Epithelial cell of proximal tubule (primary cell): ENCODE measurements at regions not wholly inside any gene's neighbourhood (a gene's known extent, or its start where the extent isn't known, plus 50 kb on each side); places are given as distances from the start of the nearest gene placed in this dataset.
A peak's percentile ranks its signal among the peaks of the same experiment; 100 is the strongest.

Experiments used
- DNase-seq: peaks from one replicate; pipeline ENCODE4 v3.0.0-alpha.2; 2011; ENCODE audit warnings: low read depth
- H3K4me3 ChIP-seq: 2 replicates; pipeline ENCODE4 v1.5.1; 2011; ENCODE audit warnings: low read depth, mild to moderate bottlenecking, low read length
- CTCF ChIP-seq: conservative IDR thresholded peaks from 2 replicates; pipeline ENCODE4 v1.5.1; 2012; ENCODE audit warnings: low read depth, mild to moderate bottlenecking, low read length

DNA sequence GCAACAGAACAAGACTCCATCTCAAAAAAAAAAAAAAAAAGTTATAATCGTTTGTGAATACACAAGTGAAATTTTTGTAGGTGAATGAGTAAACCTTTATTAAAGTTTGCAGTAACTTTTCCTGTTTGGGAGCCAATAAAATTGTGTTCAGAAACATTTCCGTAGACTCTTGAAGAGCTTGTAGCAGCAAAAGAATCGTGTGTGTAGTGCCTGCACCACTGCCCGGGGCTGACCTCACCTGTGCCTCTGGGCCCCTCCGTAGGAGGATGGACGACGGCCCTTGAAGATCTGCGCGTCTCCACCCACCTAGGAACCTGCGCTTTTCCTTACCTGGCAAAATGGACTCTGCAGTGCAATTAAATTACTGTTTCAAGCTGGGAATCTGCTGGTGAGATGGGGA is 366.0 kb downstream of the THBS2 start:
- no peak for DNase-seq
- no peak for TF ChIP-seq CTCF
- H3K4me3 ChIP-seq = no peak overlapping the region

- no peak for TF ChIP-seq CTCF
- no peak for DNase-seq
- H3K4me3 ChIP-seq = no peak overlapping the region
These were observed 366.7 kb downstream of the THBS2 start for GRCh38 chr6:168886964-168887363.

DNA sequence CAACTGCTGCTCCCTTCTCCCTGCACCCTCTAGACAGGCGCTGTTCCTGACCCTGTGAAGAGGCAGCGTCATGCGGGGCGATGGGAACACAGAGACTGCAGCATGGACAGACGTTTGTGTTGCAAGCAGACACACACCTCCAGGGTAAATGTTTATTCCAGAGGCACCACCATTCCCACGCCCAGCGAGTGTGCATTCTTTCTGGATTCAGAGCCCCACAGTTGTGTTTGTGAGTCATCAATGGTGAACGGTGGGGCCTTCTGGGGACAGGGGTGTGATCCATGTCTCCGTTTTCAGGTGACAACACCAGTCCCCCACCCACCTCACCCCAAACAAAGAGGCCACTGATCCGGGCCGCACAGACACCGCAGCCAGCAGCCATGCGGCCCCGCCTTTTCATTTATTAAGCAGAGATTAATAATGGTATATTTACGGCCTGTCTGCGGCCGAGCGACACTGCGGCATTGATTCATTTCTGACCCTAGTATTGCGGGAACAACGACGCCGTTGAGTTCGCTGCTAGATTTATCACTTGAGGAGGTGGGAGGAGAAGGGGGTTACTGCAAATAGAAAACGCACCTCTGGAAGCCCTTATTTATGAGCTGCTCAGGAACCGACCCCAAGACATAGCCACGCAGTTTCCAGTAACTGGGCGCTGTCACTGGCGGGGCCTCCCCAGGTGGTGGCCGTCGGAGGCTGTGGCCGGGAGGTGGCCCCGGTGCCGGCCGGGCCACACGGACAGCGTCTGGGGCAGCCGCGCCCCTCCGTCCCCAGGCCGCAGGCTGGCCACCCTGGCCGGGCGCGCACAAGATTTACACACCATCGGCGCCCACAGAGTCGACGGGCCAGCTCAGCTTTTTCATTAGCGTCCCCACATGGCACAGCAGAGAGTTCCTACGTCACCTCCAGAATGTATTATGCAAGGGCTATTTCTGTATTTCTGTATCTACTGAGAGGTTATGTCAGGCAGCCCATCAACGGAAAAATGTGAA is 367.6 kb downstream of the THBS2 start:
- no peak overlapping the region for H3K4me3 ChIP-seq
- no peak for DNase-seq
- TF ChIP-seq CTCF = no peak

- no peak overlapping the region for H3K4me3 ChIP-seq
- no peak for DNase-seq
- no peak for TF ChIP-seq CTCF
These were observed 368.4 kb downstream of the THBS2 start for GRCh38 chr6:168885196-168885595.

GRCh38 chr6:168884646-168885086 is 369.0 kb downstream of the THBS2 start:
- peak overlapping the region; percentile 9 for H3K4me3 ChIP-seq
- TF ChIP-seq CTCF = peak; percentile 92
- DNase-seq = no peak

DNA sequence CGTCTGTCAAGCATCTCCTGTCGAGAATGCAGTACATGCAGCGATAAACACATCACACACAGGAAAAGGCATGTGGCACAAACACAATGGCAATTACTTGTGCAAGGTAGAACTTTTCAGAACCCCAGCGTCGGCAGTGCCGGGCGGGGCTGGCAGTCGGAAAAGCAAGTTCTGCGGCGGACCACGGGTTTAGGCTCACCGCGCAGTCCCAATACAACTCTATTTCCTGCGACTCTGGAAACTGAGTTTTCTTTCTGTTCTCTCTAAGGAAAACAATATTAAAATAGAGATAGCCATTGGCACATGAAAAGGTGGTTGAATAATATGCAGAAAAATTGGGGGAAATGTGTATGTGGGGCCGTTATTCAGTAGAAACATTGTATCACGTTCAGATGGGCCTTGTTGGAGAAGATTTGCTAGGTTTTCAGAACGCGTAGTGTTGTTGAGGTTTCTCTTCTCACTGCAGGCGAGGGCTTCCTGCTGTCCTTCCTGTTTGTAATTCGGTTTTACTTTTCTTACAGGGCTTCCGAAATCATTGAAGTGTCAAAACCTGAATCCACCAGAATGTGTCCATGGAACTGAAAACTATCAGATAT is 369.5 kb downstream of the THBS2 start:
- TF ChIP-seq CTCF = no peak
- H3K4me3 ChIP-seq = peak overlapping the region; percentile 9
- DNase-seq = no peak
